RWPE1 (cell line): ENCODE measurements at regions not wholly inside any gene's neighbourhood (a gene's known extent, or its start where the extent isn't known, plus 50 kb on each side); places are given as distances from the start of the nearest gene placed in this dataset.

ENCODE experiments used
- CTCF ChIA-PET: fragments of 350-600 bp; sonication (Branson Sonifier 250); formaldehyde crosslinking; extraction: SDS; loops from one replicate; lab custom pipeline; 2021; lab: Yijun Ruan, JAX
- POLR2A ChIA-PET: fragments of 400-600 bp; formaldehyde crosslinking; extraction: SDS; loops from one replicate; lab custom pipeline; 2020; ENCODE audit warnings: antibody characterized with exemption; ENCODE audit not compliant: low non-redundant PET; lab: Yijun Ruan, JAX
- DNase-seq: peaks from one replicate; pipeline ENCODE4 v3.0.0; 2012; ENCODE audit warnings: low spot score
- H3K27ac ChIP-seq: fragments of 450-650 bp; 2 replicates; pipeline ENCODE4 v1.5.1; 2017
- TF ChIP-seq, protein P1 (sequence below): fragments of 450-650 bp; conservative IDR thresholded peaks from 2 replicates; pipeline ENCODE4 v1.5.1; 2017; ENCODE audit warnings: low read depth, mild to moderate bottlenecking

DNA sequence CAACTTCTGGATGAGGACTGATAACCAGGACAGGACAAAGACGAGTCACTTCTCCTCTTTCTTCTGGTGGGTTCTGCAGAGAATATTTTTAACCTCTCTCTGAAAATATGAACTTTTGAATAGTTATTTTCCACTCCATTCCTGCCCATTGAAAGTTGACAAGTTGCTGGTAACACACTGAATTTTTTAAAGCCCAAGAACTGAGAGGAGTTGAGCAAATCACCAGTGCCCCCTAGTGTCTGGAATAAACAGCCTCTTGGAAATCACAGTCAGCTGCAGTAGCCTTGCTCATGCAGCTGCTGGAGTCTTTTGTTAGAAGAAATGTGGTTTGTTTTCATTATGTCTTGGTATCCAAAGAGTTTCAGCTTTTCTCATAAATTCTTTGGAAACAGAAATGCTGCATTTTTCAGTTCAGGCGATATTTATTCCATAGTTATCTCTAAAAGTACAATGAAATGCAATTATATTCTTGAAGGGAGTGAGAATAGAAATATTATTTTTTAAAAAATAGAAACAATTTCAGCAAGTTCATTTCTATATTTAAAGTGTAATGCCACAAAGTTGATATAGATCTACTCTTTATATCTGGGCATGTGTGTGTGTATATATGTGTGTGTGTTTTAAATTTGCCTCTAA, 741.0 kb upstream of the CBLB start:
- peak; percentile 22 for DNase-seq
- TF ChIP-seq, protein P1, sequence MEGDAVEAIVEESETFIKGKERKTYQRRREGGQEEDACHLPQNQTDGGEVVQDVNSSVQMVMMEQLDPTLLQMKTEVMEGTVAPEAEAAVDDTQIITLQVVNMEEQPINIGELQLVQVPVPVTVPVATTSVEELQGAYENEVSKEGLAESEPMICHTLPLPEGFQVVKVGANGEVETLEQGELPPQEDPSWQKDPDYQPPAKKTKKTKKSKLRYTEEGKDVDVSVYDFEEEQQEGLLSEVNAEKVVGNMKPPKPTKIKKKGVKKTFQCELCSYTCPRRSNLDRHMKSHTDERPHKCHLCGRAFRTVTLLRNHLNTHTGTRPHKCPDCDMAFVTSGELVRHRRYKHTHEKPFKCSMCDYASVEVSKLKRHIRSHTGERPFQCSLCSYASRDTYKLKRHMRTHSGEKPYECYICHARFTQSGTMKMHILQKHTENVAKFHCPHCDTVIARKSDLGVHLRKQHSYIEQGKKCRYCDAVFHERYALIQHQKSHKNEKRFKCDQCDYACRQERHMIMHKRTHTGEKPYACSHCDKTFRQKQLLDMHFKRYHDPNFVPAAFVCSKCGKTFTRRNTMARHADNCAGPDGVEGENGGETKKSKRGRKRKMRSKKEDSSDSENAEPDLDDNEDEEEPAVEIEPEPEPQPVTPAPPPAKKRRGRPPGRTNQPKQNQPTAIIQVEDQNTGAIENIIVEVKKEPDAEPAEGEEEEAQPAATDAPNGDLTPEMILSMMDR: peak; percentile 83
- POLR2A ChIA-PET: no interaction called here
- CTCF ChIA-PET: interaction anchor here (0.5 to 1.3 kb wide), 13 partner anchors 12 to 1082 kb away, joined by 3 to 6 read pairs (median 3); no protein-coding TSS in a partner anchor
- H3K27ac ChIP-seq: no peak overlapping the region

DNA sequence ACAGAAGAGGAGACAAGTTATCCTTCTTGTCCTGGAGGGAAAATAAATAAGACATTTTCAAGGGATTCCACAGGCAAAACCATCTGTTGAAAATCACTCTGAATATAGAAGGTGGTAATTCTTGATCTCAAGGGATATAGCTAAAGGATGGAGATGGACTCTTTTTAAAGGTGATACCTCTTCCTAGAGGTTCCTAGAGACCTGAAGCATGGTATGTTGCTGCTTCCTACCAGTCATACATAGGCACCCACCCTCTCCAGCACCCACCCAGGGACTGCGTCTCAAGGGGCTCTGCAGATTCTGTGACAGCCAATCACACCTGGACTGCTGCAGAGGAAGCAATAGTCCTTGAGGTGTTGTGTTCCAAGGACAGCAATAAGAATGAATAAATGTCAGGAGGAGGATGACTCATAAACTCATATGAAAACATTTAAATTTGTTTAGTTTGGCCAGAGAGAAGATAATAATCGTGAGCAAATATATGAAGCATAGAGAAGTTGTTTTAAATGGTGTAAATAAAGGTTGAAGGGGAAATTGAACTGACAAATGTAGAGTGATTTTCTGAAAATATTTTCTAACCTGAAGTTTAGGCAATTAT, 741.6 kb upstream of the CBLB start:
- DNase-seq: no peak
- TF ChIP-seq, protein P1: no peak
- H3K27ac ChIP-seq: no peak overlapping the region
- ChIA-PET CTCF (interaction anchor here (0.5 to 1.3 kb wide), 9 partner anchors 12 to 1083 kb away, joined by 3 to 6 read pairs (median 3); no protein-coding TSS in a partner anchor), POLR2A (no interaction called here)

DNA sequence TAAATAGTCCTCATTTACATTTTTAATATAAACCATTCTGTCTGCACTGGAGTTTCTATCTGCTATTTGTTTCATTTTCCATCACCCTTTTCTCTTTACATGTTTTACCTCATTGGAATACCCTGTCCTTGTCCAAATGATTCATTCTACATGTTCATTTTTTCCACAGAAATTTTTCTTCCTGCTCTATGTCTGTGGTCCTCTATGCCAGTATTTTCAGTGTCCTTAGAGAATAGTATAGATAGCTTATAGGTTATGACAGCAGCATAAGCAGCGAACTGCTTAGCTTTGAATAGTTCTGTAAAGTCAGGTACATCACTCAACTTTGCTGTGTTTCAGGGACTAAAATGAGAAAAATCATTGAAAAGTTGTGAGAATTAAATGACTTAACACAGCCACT, 742.3 kb upstream of the CBLB start:
- no peak overlapping the region for H3K27ac ChIP-seq
- ChIA-PET POLR2A (no interaction called here), CTCF (no interaction called here)
- no peak for DNase-seq
- TF ChIP-seq, protein P1: no peak

DNA sequence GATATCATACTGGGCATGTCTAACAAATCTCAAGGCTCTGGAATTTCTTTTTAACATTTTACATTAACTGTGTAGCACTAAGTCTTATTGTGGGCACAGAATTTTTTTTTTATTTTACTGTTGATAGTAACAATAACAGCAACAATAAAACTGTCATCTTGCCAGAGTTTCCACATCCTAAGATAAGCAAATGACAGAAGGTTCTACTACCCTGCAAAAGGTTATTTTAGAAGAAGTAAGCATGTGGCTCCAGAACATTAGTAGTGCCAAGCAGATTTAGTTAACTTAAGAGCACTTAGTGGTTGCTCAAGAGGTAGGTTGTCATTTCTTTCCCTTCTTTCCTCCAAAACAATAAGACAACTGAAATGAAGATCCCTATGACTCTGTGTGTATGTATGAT, 743.0 kb upstream of the CBLB start:
- no peak overlapping the region for H3K27ac ChIP-seq
- ChIA-PET CTCF (no interaction called here), POLR2A (no interaction called here)
- TF ChIP-seq, protein P1: no peak
- no peak for DNase-seq

DNA sequence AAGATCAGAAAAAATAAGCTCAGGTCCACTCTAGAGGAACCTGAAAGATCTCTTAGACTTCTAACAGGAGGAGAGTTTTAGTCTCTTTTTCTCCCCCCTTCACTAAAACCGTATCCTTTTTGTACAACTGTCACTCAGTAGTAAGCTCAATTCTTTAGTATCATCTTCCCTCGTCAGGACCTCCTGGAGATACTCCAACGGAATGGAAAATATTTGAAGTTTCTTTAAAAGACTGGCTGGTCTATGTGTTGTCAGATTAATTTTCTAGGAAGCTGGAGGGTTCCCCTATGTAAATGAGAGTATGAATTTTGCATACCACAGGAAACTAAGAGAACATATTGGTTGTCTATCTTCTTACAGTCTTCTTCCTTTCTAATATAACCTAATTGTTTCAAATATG, 747.7 kb upstream of the CBLB start:
- TF ChIP-seq, protein P1: no peak
- CTCF ChIA-PET: interaction anchor here (0.6 kb wide), 1 partner anchor 944 kb away, joined by 3 read pairs; no protein-coding TSS in a partner anchor
- POLR2A ChIA-PET: no interaction called here
- no peak for DNase-seq
- H3K27ac ChIP-seq: no peak overlapping the region

DNA sequence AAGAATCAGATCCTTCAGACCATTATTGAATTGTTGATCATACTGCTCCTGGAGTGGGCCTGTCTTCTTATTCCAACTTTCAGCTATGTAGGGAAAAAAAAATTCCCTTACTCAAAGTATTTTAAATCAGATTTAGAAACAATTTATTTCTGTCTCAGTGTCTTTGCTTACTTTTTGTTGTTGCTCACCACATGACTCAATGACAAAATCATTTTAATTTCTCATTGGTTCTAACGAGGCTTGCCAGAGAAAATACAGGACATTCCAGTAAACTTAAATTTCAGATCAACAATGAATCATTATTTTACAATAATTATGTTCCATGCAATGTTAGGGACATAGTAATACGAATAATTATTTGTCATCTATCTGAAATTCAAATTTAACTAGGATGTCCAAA, 748.5 kb upstream of the CBLB start:
- POLR2A ChIA-PET: no interaction called here
- no peak overlapping the region for H3K27ac ChIP-seq
- DNase-seq: no peak
- CTCF ChIA-PET: interaction anchor here (0.6 kb wide), 1 partner anchor 945 kb away, joined by 3 read pairs; no protein-coding TSS in a partner anchor
- TF ChIP-seq, protein P1: no peak
